NCI-H1092 treated with DMSO at 0.1 percent for 48 hours (cell line): ENCODE measurements at regions not wholly inside any gene's neighbourhood (a gene's known extent, or its start where the extent isn't known, plus 50 kb on each side); places are given as distances from the start of the nearest gene placed in this dataset.
"Not testable (repeated sequence)": the region's sequence is repeated elsewhere in the genome, so short reads cannot be mapped to it uniquely, and the experiment has no call there.

Source experiments
- DNase-seq: peaks from one replicate; lab custom pipeline; 2025; lab: John Stamatoyannopoulos, UW

DNA sequence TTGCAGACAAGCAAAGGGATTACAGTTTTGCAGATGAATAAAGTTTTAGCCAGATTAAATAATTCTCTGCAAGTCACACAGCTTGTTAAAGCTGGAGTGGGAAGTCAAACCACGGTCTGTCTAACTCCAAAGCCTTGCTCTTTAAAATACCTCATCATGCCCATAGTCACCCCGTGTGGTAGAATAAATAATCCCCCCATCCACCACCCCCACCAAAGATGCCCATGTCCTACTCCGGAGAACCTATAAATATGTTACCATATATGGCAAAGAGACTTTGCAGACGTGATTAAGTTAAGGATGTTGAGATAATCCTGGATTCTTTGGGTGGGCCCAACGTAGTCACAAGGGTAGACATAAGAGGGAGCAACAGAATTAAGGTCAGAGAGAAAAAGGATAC lies 118.7 kb downstream of the BEND2 start:
- no peak for DNase-seq

GRCh38 chrX:18101087-18101486 lies 119.6 kb downstream of the BEND2 start:
- no peak for DNase-seq

DNA sequence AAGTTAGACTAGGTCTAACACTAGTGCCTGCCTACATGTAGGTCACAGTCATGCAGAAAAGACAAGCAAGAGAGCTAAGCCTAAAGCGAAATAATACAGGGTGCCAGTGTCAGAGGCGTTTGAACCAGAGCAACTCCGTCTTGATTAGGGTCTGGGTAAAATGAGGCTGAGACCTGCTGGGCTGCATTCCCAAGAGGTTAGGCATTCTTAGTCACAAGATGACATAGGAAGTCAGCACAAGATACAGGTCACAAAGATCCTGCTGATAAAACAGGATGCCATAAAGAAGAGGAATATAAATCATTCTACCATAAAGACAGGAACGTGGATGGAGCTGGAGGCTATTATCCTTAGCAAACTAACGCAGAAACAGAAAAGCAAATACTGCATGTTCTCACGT lies 120.9 kb downstream of the BEND2 start:
- DNase-seq: no peak

DNA sequence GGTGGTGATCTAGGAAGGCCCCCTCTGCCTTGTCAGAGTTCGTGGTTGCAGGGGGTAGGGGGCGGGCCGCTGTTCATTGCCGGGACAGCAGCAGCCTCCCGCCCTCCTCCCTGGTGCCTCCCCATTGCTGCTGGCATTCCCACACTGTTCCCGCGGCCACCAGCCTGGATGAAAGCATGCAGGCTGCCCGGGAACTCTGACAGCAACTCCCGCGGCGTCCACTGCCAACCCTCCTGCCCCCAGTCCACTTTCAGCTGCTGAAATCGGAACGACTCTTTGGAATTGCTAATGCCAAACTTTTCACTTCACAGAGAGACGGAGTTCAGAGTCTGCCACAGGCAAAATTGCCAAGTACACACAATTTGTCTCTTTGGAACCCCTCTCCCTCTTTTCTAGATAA lies 121.9 kb downstream of the BEND2 start:
- no peak for DNase-seq

DNA sequence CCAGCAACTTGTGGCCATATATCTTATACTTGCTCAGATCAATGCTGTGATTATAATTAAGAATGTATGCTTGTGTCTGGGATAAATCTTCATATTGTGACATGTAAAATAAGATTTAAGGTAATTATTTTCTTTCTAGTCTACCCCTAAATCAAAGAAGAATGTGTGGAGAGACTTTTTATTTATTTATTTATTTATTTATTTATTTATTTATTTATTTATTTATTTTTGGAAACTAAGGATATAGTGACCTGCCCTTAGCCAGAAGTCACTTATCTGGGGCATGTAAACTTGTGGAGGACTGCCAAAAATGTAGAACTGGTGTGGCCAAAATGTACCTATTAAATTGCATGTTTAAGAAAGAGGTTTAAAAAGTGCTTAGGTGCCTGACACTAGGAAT lies 144.3 kb downstream of the BEND2 start:
- no peak for DNase-seq

- DNase-seq: peak; percentile 95
Measured at GRCh38 chrX:18075603-18076002, 145.1 kb downstream of the BEND2 start.

- DNase-seq: not testable (repeated sequence)
Measured at GRCh38 chrX:18068045-18068444, 152.6 kb downstream of the BEND2 start.

- peak; percentile 67 for DNase-seq
Measured at GRCh38 chrX:18065956-18066355, 154.7 kb downstream of the BEND2 start.

GRCh38 chrX:18051690-18052089 lies 169.0 kb downstream of the BEND2 start:
- no peak for DNase-seq

- no peak for DNase-seq
Measured at GRCh38 chrX:18047491-18047890, 173.2 kb downstream of the BEND2 start.

GRCh38 chrX:18045436-18045835 lies 175.2 kb downstream of the BEND2 start:
- no peak for DNase-seq

DNA sequence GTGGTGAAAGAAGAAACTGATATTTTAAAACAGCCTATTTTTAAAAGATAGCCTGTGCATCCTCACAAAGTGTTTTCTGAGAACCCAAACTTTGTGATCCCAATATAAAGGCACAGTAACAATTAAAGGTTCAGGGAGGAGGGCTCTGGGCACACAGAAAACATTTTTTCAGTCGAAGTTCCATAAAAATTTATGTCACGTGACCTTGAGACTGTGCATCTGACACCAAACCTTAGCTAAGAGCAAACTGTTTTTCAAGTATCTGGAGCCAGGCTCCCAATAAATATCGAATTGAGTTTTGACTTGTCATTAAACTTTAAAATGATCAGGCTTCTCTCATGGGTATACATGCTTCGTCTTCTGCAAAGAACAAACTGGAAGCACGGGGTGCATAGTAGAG lies 177.9 kb downstream of the BEND2 start:
- no peak for DNase-seq

DNA sequence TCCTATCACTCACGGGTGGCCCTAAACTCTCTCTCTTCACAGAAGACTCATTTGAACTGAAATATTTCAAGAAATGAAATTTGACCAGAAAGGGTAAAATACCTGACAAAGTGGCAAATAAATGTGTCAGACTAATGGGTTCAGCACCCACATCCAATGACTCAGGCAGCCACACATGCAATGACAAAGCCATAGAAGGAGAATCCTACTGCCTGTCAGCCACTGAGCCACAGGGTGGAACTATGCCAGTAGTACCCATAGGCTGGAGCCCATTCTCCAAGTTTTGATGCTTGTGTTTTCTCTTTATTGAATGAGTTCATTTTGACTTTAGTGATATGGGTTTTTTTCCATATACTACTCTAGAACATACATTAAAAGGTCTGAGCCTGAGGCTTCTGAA lies 179.0 kb downstream of the BEND2 start:
- no peak for DNase-seq

GRCh38 chrX:18039023-18039422 lies 177.9 kb upstream of the RAI2 start:
- no peak for DNase-seq

DNA sequence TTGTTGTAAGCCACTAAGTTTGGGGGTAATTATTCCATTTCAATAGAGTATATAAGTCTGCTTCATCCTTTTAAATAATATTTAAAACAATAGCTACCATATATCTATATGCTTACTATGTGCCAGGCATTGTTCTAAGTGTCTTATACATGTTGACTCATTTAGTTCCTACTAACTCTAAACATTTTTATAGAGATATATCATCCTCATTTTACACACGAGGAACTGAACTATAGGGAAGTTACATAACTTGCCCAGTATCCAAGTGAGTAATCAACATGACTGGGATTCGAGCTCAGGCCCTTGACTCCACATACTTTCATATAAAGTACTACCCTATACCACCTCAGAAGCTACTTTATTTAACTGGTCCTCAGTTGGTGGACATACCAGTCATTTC lies 175.3 kb upstream of the RAI2 start:
- no peak for DNase-seq

DNA sequence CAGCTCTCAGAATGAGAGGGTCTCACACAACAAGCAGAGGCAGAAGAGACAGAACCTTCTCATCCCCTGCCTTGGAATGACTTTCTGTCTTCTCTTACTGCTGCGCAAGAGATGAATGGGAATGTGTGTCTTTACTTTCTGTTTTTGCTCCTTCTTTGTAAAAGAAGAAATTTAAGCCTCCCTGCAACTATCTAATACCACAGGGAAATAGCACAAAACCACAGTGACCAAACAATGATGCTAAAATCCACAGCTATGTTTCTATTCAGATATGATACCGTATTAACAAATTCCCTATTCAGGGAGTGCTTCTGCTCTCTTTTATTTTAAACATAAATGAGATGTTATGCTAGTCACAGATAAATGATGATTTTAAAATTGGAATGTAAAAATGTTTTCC lies 173.8 kb upstream of the RAI2 start:
- no peak for DNase-seq

DNA sequence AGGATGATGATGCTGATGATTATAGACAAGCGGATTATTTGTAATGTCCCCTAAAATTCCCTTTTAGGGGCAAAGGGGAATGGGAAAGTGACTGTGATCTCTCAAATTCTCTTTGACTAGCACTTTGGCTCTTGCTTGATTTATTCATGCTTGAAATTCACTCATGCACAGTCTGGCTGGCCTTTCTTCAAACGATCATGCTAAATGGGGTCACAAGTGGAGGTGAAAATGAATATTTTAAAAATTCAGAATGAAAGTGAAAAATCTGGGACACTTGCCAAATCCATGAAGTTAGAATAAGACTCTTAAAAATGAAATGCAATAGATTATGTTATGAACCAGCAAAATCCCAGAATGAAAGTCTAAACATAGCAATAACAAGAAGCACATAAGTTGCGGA lies 173.4 kb upstream of the RAI2 start:
- DNase-seq: no peak

DNA sequence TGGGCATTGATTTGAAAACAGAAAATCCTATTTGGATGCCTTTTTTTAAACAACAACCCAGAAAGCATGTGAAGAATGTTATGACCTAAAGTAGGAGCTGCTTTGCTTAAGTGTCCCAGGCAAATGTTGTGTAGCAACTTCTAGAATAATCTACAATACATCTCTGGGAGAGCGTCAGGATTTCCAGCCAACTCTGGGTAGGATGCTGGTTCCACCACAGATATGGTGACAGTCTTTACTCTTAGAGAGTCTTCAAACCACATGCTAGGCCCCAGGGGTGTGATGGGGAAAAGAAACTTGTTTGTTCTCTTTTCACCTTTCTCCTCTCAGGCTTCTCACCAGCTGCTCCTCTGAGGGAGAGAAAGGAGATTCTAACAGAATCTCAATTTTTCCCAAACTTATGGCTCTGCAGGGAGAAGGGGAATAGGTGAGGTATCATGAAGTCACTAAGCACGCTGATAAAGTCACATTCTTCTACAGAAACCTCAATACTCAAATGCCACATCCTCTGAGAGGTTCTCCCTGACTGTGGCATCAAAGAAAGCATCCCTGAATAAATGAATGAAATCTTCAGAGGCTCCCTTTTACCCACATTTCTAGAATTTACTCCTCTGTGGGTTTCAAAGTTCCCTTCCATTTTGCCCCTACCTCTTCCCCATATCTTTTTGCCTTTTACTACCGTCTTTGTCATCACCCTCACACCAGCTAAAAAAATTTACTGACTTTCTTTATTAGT lies 171.6 kb upstream of the RAI2 start:
- no peak for DNase-seq

GRCh38 chrX:18031726-18032375 lies 170.8 kb upstream of the RAI2 start:
- DNase-seq: no peak

GRCh38 chrX:18030656-18031055 lies 169.6 kb upstream of the RAI2 start:
- not testable (repeated sequence) for DNase-seq

DNA sequence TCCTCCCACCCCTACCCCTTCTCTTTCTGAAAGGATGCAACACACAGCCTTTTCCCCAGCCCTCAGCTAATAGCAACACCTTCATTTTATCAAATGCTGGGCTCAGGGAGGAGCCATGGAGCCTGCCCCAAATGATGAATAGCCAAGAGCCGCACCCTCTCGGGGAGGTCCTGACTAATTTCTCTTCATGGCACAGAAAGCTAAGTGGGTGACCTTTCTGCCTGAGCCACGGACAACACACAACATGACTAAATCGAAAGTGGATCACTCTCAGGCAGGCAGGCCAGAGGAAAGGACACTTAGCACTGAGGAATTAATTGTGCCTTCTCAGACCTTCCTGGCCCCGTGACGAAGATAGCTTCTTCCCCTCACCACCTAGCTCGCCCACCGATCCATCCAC lies 165.1 kb upstream of the RAI2 start:
- DNase-seq: no peak

- peak; percentile 94 for DNase-seq
Measured at GRCh38 chrX:18017411-18017810, 156.3 kb upstream of the RAI2 start.

DNA sequence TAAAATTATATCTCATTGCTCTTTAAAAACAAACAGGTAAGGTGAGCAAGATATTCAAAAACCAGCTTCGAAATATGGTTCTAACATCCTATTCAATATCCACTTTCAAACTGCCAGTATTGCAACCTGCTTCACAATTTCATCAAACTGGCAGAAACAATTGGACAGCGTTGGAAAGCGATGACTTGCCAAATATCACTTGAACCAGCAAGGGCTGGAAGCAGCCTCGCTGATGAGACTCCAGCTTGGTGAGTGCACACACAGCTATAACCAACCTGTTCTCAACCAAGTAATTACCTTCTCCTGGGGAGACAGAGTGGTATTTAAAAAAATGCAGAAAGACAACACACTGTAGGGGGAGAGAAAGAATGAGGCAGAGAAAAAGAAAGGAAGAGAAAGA lies 155.8 kb upstream of the RAI2 start:
- peak; percentile 82 for DNase-seq

GRCh38 chrX:18010253-18010652 lies 149.2 kb upstream of the RAI2 start:
- DNase-seq: peak; percentile 85
